ENCODE measurements at regions not wholly inside any gene's neighbourhood (a gene's known extent, or its start where the extent isn't known, plus 50 kb on each side); places are given as distances from the start of the nearest gene placed in this dataset.

DNA sequence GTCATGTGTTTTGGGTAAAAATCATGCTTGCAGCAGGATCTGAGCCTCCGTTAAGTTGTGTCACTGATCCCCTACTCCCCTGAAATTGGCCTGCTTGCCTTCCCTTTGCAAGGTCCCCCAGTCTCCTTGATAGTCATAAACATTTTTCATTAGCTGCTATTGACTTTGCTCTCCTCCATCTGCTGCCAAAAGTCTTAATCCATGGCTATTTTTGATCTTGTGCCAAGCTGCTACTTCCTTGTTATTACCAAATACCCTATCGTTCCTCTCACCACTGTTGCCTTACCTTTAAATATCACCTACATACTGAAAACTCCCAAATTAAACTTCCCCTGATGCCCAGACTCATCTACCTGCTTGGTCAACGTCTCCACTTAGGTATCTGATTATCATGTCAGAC lies 148.3 kb downstream of the PHLDA1 start (continued):
- no peak for TF ChIP-seq ZNF792 (tag by site-specific recombination; IDR thresholded peaks at IDR 0.05)
- TF ChIP-seq, protein P1, sequence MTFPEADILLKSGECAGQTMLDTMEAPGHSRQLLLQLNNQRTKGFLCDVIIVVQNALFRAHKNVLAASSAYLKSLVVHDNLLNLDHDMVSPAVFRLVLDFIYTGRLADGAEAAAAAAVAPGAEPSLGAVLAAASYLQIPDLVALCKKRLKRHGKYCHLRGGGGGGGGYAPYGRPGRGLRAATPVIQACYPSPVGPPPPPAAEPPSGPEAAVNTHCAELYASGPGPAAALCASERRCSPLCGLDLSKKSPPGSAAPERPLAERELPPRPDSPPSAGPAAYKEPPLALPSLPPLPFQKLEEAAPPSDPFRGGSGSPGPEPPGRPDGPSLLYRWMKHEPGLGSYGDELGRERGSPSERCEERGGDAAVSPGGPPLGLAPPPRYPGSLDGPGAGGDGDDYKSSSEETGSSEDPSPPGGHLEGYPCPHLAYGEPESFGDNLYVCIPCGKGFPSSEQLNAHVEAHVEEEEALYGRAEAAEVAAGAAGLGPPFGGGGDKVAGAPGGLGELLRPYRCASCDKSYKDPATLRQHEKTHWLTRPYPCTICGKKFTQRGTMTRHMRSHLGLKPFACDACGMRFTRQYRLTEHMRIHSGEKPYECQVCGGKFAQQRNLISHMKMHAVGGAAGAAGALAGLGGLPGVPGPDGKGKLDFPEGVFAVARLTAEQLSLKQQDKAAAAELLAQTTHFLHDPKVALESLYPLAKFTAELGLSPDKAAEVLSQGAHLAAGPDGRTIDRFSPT (tag by site-specific recombination; IDR thresholded peaks at IDR 0.05): no peak
- no peak for TF ChIP-seq ZNF624 (tag by site-specific recombination; IDR thresholded peaks at IDR 0.05)
- TF ChIP-seq ZNF140 (tag by site-specific recombination; IDR thresholded peaks at IDR 0.05): no peak

DNA sequence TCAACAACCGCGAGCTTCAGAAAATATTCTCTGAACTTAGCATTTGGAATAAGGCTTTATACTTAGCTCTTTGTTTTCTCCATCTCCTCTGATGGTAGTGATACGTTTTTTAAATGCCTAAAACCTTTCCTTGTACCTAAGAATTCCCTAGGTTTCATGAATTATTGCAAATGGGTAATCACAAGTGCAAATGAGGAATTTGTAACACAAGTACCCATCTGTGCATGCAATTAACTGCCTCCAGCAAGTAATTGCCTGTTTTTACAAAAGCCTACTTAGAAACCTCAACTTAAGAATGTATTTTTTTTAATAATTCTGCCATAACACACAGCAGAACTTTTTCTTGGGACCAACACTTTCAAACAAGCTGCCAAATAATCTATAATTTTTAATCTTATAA lies 149.2 kb downstream of the PHLDA1 start:
- POLR2A ChIA-PET: interaction anchor here (0.9 kb wide), 1 partner anchor 149 kb away, joined by 3 read pairs; the partner anchor contains the start of gene PHLDA1
- H3K27ac ChIP-seq (ENCODE audit: extremely low read depth, low read depth, low read length): no peak overlapping the region

DNA sequence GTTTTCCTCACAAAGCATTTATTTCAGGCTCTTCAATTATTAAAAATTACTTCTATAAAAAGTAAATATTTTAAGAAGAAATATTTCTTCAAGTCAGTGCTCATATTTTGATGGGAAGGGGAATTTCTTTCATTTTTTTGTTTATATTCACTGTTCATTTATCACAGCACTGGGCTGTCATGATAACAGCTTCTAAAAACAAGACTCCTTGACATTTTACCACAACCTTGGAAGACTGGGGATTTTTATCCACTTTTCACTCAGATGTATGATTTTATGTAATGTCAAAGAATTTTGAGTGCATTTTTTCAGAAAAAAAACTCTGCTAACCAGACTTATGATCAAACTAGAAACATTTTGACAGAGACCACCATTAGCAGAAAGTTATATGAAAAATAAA lies 149.7 kb downstream of the PHLDA1 start:
- POLR2A ChIA-PET: interaction anchor here (0.9 kb wide), 1 partner anchor 150 kb away, joined by 3 read pairs; the partner anchor contains the start of gene PHLDA1
- H3K9me3 ChIP-seq (ENCODE audit: control insufficient read depth, insufficient read depth, low read depth, low read length): no peaks in the 10 kb centered on the region
- TF ChIP-seq ZNF248 (tag by site-specific recombination; IDR thresholded peaks at IDR 0.05) (no peak), ZBTB17 (tag by site-specific recombination; IDR thresholded peaks at IDR 0.05) (no peak)
- TF ChIP-seq, protein P2, sequence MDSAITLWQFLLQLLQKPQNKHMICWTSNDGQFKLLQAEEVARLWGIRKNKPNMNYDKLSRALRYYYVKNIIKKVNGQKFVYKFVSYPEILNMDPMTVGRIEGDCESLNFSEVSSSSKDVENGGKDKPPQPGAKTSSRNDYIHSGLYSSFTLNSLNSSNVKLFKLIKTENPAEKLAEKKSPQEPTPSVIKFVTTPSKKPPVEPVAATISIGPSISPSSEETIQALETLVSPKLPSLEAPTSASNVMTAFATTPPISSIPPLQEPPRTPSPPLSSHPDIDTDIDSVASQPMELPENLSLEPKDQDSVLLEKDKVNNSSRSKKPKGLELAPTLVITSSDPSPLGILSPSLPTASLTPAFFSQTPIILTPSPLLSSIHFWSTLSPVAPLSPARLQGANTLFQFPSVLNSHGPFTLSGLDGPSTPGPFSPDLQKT (IDR thresholded peaks at IDR 0.05; ENCODE audit: borderline replicate concordance, low read depth, low read length): no peak
- H3K4me1 ChIP-seq (ENCODE audit: control insufficient read depth, insufficient read depth, low read length): peaks cover 18% of the 10 kb centered on the region
- H3K4me3 ChIP-seq (ENCODE audit: low read depth, low read length): no peak overlapping the region
- no peaks in the 10 kb centered on the region for H3K36me3 ChIP-seq (ENCODE audit: control insufficient read depth in 2 of 2, insufficient read depth in 1 of 2, low read length in 2 of 2)
- H3K27ac ChIP-seq (ENCODE audit: extremely low read depth, low read depth, low read length): no peak overlapping the region
- CTCF ChIA-PET: interaction anchor here (0.7 to 1.5 kb wide), 3 partner anchors 33 to 146 kb away, joined by 3 read pairs; no protein-coding TSS in a partner anchor

More for the DNA sequence above, 149.2 kb downstream of the PHLDA1 start:
- Histone ChIP-seq H3K36me3 (ENCODE audit: control insufficient read depth in 2 of 2, insufficient read depth in 1 of 2, low read length in 2 of 2) (no peaks in the 10 kb centered on the region), H3K9me3 (ENCODE audit: control insufficient read depth, insufficient read depth, low read depth, low read length) (no peaks in the 10 kb centered on the region), H3K4me3 (ENCODE audit: low read depth, low read length) (no peak overlapping the region), H3K4me1 (ENCODE audit: control insufficient read depth, insufficient read depth, low read length) (peaks cover 13% of the 10 kb centered on the region)
- CTCF ChIA-PET: interaction anchor here (0.7 to 1.5 kb wide), 5 partner anchors 10 to 464 kb away, joined by 3 to 6 read pairs (median 3); no protein-coding TSS in a partner anchor
- TF ChIP-seq, protein P3, sequence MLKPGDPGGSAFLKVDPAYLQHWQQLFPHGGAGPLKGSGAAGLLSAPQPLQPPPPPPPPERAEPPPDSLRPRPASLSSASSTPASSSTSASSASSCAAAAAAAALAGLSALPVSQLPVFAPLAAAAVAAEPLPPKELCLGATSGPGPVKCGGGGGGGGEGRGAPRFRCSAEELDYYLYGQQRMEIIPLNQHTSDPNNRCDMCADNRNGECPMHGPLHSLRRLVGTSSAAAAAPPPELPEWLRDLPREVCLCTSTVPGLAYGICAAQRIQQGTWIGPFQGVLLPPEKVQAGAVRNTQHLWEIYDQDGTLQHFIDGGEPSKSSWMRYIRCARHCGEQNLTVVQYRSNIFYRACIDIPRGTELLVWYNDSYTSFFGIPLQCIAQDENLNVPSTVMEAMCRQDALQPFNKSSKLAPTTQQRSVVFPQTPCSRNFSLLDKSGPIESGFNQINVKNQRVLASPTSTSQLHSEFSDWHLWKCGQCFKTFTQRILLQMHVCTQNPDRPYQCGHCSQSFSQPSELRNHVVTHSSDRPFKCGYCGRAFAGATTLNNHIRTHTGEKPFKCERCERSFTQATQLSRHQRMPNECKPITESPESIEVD (tag by site-specific recombination; IDR thresholded peaks at IDR 0.05): 0 out of 2 replicates have a peak, but pooled peaks have one; percentile 7
- no peak for TF ChIP-seq ZNF792 (tag by site-specific recombination; IDR thresholded peaks at IDR 0.05)

DNA sequence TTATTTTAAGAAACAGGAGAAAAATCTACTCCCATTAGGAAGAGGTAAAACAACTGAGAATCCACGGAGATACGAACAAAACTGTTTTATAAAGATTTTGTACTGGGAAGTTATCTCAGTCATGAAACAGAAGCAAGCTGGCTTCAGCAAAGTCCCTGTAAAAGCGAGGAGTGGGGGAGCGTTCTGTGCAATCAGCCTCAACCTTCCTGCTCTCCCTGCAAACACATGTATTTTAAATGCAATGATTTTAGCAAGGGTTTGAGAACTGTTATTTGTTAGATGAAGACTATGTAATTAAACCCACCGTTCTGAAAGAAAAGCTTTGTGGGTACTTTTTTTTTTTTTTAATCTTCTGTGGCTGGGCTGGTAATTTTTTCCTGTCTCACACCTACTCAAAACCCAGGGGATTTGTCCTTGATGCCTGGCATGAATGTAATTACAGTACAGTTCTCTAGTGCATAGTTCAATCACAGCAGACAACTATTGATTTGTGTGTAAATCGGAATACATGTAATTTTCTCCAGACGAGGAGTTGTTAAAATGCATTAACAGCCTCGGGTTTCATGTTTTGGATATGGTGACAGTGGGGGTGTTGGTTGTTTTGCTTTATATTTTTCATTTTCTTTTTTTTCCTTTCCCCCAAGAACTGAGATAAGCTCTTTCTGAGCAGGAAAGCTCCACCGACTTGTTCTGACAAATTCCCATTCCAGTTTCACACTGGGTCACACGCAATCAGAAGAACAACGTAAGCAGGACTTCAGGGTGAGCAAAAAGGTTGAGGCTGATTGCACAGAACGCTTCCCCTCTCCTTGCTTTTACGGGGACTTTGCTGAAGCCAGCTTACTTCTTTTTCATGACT lies 153.6 kb downstream of the PHLDA1 start:
- Histone ChIP-seq H3K4me3 (ENCODE audit: low read depth, low read length) (no peak overlapping the region), H3K9me3 (ENCODE audit: control insufficient read depth, insufficient read depth, low read depth, low read length) (no peaks in the 10 kb centered on the region), H3K36me3 (ENCODE audit: control insufficient read depth in 2 of 2, insufficient read depth in 1 of 2, low read length in 2 of 2) (no peaks in the 10 kb centered on the region), H3K4me1 (ENCODE audit: control insufficient read depth, insufficient read depth, low read length) (peaks cover 18% of the 10 kb centered on the region), H3K27ac (ENCODE audit: extremely low read depth, low read depth, low read length) (no peak overlapping the region)
- ChIA-PET POLR2A (no interaction called here), CTCF (interaction anchor here (0.6 to 1.0 kb wide), 2 partner anchors 14 to 26 kb away, joined by 3 read pairs; no protein-coding TSS in a partner anchor)
- TF ChIP-seq ZFHX2 (tag by site-specific recombination; conservative IDR thresholded peaks at IDR 0.05): peak; percentile 63
- TF ChIP-seq ZNF707 (tag by site-specific recombination; IDR thresholded peaks at IDR 0.05): no peak
- 0 out of 2 replicates have a peak, but pooled peaks have one; percentile 10 for TF ChIP-seq ZNF629 (tag by site-specific recombination; IDR thresholded peaks at IDR 0.05)
- TF ChIP-seq, protein P4, sequence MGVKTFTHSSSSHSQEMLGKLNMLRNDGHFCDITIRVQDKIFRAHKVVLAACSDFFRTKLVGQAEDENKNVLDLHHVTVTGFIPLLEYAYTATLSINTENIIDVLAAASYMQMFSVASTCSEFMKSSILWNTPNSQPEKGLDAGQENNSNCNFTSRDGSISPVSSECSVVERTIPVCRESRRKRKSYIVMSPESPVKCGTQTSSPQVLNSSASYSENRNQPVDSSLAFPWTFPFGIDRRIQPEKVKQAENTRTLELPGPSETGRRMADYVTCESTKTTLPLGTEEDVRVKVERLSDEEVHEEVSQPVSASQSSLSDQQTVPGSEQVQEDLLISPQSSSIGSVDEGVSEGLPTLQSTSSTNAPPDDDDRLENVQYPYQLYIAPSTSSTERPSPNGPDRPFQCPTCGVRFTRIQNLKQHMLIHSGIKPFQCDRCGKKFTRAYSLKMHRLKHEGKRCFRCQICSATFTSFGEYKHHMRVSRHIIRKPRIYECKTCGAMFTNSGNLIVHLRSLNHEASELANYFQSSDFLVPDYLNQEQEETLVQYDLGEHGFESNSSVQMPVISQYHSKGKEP (tag by site-specific recombination; IDR thresholded peaks at IDR 0.05): 0 out of 2 replicates have a peak, but pooled peaks have one; percentile 11
- TF ChIP-seq ZNF302 (tag by site-specific recombination; IDR thresholded peaks at IDR 0.05; ENCODE audit: low read depth): no peak
- TF ChIP-seq, protein P3 (tag by site-specific recombination; IDR thresholded peaks at IDR 0.05): peak; percentile 77
- TF ChIP-seq MYNN (tag by site-specific recombination; IDR thresholded peaks at IDR 0.05; ENCODE audit: borderline replicate concordance): no peak
- no peak for TF ChIP-seq ZXDB (tag by site-specific recombination; IDR thresholded peaks at IDR 0.05)
- TF ChIP-seq ZNF335 (tag by site-specific recombination; conservative IDR thresholded peaks at IDR 0.05): peak; percentile 34; the same call in 1 of the 2 replicates
- 0 out of 2 replicates have a peak, but pooled peaks have one; percentile 17 for TF ChIP-seq PRDM1 (tag by site-specific recombination; IDR thresholded peaks at IDR 0.05)
- TF ChIP-seq ZBTB17 (tag by site-specific recombination; IDR thresholded peaks at IDR 0.05): peak; percentile 10; the same call in 1 of the 2 replicates
- peak; percentile 99 for TF ChIP-seq SP7 (tag by site-specific recombination; IDR thresholded peaks at IDR 0.05)
